DMS 273 treated with DMSO at 0.1 percent for 48 hours (cell line): ENCODE measurements at regions not wholly inside any gene's neighbourhood (a gene's known extent, or its start where the extent isn't known, plus 50 kb on each side); places are given as distances from the start of the nearest gene placed in this dataset.

Experiments used
- DNase-seq: peaks from one replicate; lab custom pipeline; 2025; lab: John Stamatoyannopoulos, UW

DNA sequence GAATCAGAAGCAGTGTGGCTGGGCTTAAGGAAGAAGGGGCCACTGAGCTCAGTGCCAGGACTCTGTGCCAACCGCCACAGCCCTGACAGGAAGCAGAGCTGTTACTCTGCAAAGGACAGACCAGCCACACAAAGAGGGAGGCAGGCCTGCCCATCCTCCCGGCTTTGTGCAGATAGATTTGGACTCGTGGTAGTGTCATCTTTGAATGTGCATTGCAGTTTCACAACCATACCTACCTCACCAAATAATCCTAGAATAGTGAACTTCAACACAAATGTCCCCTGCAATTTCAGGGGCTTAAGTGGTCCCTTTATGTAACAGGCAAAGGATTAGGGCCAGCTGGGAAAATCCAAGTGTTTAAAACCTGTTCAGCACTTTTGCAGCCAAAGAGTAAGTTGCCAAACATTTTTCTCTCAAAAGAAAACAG lies 55.1 kb upstream of the CLDN10 start:
- DNase-seq = no peak

DNA sequence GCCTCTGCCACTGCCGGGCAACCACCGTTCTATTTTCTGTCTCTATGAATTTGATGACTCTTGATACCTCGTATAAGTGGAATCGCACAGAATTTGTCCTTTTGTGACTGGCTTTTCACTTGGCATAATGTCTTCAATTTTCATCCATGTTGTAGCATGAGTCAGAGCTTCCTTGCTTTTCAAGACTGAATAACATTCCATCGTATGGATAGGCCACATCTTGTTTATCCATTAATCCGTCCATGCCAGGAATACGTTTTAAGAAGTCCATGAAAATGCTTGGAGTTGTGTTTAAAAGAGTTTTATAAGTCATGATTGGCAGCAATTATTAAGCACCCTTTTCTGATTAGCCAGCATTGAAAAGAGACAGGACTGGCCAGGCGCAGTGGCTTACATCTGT lies 53.6 kb upstream of the CLDN10 start:
- no peak for DNase-seq

DNA sequence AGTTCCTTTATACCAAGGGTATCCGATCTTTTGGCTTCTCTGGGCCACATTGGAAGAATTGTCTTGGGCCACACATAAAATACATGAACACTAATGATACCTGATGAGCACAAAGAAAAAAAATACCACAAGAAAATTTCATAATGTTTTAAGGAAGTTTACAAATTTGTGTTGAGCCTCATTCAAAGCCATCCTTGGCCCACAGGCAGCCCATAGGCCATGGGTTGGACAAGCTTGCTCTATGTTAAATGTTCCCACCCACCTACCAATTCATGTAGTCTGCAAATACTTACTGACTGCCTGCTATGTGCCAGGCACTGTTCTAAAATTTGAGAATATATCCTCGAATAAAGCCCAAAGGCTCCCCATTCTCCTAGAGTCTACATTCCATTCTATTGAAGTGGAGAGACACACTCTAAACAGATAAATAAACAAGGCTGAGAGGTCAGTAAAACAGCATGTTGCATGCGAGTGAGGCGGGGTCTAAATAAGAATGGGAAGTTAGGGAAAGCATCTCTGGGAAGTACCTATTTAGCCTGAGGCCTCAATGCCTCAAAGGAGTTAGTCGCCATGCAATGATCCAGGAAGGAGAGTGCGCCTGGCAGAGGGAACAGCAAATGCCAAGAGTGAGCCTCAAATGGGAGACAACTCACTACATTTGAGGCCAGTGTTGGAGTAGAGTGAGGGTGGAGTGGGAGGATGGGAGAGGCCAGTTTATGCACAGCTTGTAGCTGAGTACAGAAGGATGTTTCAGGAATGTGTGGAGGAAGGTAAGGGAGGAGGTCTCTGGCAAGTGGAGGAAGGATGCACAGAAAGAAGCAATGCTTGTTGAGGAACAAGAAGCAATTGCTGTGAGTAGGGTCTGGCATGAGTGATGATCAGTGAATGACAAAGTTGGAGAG lies 52.5 kb upstream of the CLDN10 start:
- DNase-seq = no peak

DNA sequence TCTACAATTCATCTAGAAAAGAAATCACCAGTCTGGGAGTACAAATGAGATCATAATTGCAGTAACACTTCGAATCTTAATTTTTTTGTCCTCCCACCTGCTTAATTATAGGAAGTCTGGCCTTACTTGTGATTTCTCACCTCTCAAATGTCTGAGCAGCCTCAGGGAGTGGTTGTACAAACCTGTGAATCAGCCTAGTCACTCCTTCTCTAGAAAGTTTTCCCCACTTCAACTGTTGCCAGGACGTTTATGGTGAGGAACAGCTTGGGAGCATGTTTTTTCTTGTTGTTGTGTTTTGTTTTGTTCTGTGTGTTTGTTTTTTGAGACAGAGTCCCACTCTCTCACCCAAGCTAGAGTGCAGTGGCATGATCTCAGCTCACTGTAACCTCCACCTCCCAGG lies 50.3 kb upstream of the CLDN10 start:
- DNase-seq = no peak
